Neural crest cell (in vitro differentiated cells): ENCODE measurements at regions not wholly inside any gene's neighbourhood (a gene's known extent, or its start where the extent isn't known, plus 50 kb on each side); places are given as distances from the start of the nearest gene placed in this dataset.

ENCODE experiments used
- DNase-seq: peaks from one replicate; pipeline ENCODE4 v3.0.0; 2021; ENCODE audit warnings: low read depth, mixed read lengths, low spot score
- H3K27ac Mint-ChIP-seq: one replicate; pipeline ENCODE4 v1.8.0; 2021; ENCODE audit warnings: mild to moderate bottlenecking, mixed read lengths; ENCODE audit not compliant: unreplicated experiment
- H3K27me3 Mint-ChIP-seq: 2 replicates; pipeline ENCODE4 v1.8.0; 2021; ENCODE audit warnings: low read depth, mild to moderate bottlenecking, mixed read lengths
- H3K36me3 Mint-ChIP-seq: 2 replicates; pipeline ENCODE4 v1.8.0; 2021; ENCODE audit warnings: low read depth, mild to moderate bottlenecking, mixed read lengths
- H3K4me1 Mint-ChIP-seq: 2 replicates; pipeline ENCODE4 v1.8.0; 2021; ENCODE audit warnings: mixed read lengths
- H3K4me3 Mint-ChIP-seq: one replicate; pipeline ENCODE4 v1.8.0; 2021; ENCODE audit warnings: mild to moderate bottlenecking, mixed read lengths
- H3K9me3 Mint-ChIP-seq: 2 replicates; pipeline ENCODE4 v1.8.0; 2021; ENCODE audit warnings: mixed read lengths
- TF ChIP-seq, protein P1 (sequence below): fragments of 200-600 bp; sonication (generic); conservative IDR thresholded peaks from 2 replicates; pipeline ENCODE4 v1.5.0; 2021; ENCODE audit warnings: antibody characterized with exemption, mild to moderate bottlenecking

DNA sequence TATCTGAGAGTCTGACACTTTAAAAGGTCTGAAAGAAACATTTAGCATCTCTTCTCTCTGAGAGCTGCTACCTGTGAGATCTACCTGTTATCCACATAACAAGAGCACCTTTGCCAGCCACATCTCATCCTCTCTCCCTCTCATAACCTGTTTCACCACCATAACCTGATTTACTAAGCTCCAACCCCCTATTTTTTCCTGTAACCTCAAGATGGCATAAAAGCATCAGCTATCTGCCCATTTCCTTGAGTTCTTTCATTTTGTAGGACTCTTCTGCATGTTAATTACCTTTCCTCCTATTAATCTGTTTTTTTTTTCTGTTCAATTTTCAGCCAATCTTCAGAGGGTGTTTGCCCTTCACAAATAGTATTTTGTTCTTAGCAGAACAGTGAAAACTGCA, 136.5 kb upstream of the KCNK1 start:
- peaks cover 6% of the 10 kb centered on the region for H3K27me3 Mint-ChIP-seq
- H3K27ac Mint-ChIP-seq, result no peak overlapping the region
- peaks cover under 1% of the 10 kb centered on the region for H3K9me3 Mint-ChIP-seq
- no peaks in the 10 kb centered on the region for H3K4me1 Mint-ChIP-seq
- no peak overlapping the region for H3K4me3 Mint-ChIP-seq
- TF ChIP-seq, protein P1, sequence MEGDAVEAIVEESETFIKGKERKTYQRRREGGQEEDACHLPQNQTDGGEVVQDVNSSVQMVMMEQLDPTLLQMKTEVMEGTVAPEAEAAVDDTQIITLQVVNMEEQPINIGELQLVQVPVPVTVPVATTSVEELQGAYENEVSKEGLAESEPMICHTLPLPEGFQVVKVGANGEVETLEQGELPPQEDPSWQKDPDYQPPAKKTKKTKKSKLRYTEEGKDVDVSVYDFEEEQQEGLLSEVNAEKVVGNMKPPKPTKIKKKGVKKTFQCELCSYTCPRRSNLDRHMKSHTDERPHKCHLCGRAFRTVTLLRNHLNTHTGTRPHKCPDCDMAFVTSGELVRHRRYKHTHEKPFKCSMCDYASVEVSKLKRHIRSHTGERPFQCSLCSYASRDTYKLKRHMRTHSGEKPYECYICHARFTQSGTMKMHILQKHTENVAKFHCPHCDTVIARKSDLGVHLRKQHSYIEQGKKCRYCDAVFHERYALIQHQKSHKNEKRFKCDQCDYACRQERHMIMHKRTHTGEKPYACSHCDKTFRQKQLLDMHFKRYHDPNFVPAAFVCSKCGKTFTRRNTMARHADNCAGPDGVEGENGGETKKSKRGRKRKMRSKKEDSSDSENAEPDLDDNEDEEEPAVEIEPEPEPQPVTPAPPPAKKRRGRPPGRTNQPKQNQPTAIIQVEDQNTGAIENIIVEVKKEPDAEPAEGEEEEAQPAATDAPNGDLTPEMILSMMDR, result no peak
- DNase-seq, result no peak
- no peaks in the 10 kb centered on the region for H3K36me3 Mint-ChIP-seq

DNA sequence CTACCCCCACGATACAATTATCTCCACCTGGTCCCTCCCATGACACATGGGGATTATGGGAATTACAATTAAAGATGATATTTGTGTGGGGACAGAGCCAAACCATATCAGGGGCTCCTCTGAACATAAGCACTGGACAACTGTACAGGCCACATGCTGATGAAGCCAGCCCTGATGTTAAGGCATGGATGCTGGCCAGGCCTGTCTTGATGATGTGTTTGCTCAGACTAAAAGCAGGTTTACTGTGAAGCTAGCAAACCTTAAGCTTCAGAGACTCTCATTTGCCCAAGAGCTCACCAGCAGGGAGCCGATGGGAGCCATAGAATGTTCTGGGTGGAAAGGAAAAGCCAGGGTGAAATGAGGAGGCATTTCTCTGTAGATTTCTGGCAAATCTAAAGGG, 135.3 kb upstream of the KCNK1 start:
- Mint-ChIP-seq H3K27me3 (peaks cover 6% of the 10 kb centered on the region), H3K4me3 (no peak overlapping the region), H3K27ac (no peak overlapping the region), H3K9me3 (no peaks in the 10 kb centered on the region), H3K36me3 (no peaks in the 10 kb centered on the region), H3K4me1 (no peaks in the 10 kb centered on the region)
- TF ChIP-seq, protein P1, result no peak
- DNase-seq, result no peak

DNA sequence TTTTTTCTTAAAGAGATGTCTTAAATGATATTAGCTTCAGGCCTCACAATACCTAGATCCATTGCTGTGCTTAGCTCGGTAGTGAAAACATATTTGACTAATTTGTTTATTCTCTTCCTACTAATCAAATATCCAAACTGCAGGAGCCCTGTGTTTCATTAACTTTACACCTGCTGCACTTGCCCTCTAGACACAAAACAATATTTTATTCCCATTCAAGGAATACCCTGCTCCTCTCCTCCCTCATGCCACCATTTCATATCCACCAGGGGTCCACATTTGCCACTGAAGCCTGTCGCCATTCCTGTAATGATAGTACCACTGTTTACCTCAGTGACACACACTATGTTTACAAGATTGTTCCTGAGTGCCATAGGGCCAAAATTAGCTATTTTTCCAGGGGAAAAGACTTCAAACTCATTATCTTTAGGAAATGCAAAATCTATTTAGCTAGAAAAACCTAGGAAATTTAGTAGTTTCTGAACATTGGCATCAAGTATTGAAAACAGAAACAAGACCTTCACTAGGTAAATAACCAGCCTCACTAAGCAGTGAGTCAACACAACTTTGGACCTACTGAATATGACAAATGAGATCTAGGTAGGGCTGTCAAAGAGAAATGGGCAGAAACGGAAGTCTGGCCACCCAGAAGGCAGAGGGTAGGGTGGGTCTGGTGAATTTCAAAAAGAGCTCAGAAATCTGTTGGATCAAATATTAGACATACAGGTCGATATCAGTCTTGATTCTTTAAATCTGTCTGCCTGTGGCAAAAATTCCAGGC, 134.6 kb upstream of the KCNK1 start:
- peaks cover 6% of the 10 kb centered on the region for H3K27me3 Mint-ChIP-seq
- H3K27ac Mint-ChIP-seq, result no peak overlapping the region
- no peaks in the 10 kb centered on the region for H3K4me1 Mint-ChIP-seq
- H3K9me3 Mint-ChIP-seq, result no peaks in the 10 kb centered on the region
- no peaks in the 10 kb centered on the region for H3K36me3 Mint-ChIP-seq
- no peak overlapping the region for H3K4me3 Mint-ChIP-seq
- TF ChIP-seq, protein P1, result no peak
- no peak for DNase-seq

DNA sequence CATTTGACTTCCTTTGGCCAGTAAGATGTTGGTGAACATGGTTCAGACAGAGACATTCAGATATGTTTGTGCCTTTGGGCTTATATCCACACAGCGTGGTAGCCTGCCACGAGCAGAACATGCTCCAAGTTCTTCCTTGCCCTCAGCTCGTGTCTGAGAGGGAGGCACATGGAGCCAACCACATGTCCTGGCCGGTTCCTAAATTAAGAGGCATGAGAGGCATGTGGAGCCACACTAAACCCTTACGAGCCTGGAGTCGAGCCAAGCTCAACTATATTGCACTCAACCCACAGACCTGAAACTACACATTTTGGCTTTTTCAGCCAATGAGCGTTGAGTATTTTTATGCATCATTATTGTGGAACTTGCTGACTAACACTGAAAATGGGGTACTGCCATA, 133.7 kb upstream of the KCNK1 start:
- TF ChIP-seq, protein P1, result no peak
- Mint-ChIP-seq H3K4me3 (no peak overlapping the region), H3K27me3 (peaks cover 6% of the 10 kb centered on the region), H3K4me1 (no peaks in the 10 kb centered on the region), H3K27ac (no peak overlapping the region), H3K36me3 (no peaks in the 10 kb centered on the region), H3K9me3 (no peaks in the 10 kb centered on the region)
- no peak for DNase-seq

DNA sequence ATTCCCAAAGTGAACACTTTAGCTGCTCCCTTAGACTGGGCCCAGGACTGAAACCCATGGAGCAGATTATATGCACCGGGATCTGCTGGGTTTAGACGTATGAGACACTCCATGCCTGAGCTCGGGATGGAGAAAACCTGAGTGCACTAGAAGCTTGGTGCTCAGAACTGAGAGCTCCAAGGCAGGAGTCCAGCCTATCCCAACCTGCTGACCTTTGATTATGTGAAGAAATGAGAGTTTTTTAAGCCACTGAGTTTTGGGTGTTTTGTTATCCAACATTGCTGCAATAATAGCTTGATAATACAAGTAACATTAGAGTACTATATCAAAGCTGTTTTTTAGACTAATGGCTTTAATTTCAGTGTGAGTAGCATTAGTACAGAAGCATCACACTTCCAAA, 131.5 kb upstream of the KCNK1 start:
- H3K27ac Mint-ChIP-seq, result no peak overlapping the region
- H3K9me3 Mint-ChIP-seq, result no peaks in the 10 kb centered on the region
- H3K4me3 Mint-ChIP-seq, result no peak overlapping the region
- H3K36me3 Mint-ChIP-seq, result no peaks in the 10 kb centered on the region
- peaks cover 3% of the 10 kb centered on the region for H3K27me3 Mint-ChIP-seq
- no peaks in the 10 kb centered on the region for H3K4me1 Mint-ChIP-seq
- TF ChIP-seq, protein P1, result no peak
- no peak for DNase-seq
